Liver (tissue), 3 donors: ENCODE measurements at regions not wholly inside any gene's neighbourhood (a gene's known extent, or its start where the extent isn't known, plus 50 kb on each side); places are given as distances from the start of the nearest gene placed in this dataset.

ENCODE experiments used
- ATF3 ChIP-seq: IDR thresholded peaks from 2 replicates; pipeline ENCODE4 v1.6.1; 2016; ENCODE audit warnings: antibody characterized with exemption
- CTCF ChIP-seq: fragments of 150-350 bp; IDR thresholded peaks from 2 replicates; pipeline ENCODE4 v1.5.1; 2017; ENCODE audit warnings: improper control_type of control experiment, low read depth, low read length; ENCODE audit not compliant: missing input control
- HNF4G ChIP-seq: IDR thresholded peaks from 2 replicates; pipeline ENCODE4 v1.6.1; 2016; ENCODE audit warnings: antibody characterized with exemption
- JUND ChIP-seq, 2 donors: IDR thresholded peaks; 2 replicates each; pipeline ENCODE4 v1.6.1; 2016; ENCODE audit warnings: antibody characterized with exemption in 2 of 2
- MAX ChIP-seq: IDR thresholded peaks from 2 replicates; pipeline ENCODE4 v1.6.1; 2016; ENCODE audit warnings: antibody characterized with exemption
- RAD21 ChIP-seq, 2 donors: IDR thresholded peaks; 2 replicates each; pipeline ENCODE4 v1.6.1; 2016; ENCODE audit warnings: antibody characterized with exemption in 2 of 2, mild to moderate bottlenecking in 2 of 2
- REST ChIP-seq: IDR thresholded peaks from 2 replicates; pipeline ENCODE4 v1.6.1; 2016; ENCODE audit warnings: antibody characterized with exemption, mild to moderate bottlenecking
- TAF1 ChIP-seq: conservative IDR thresholded peaks from 2 replicates; pipeline ENCODE4 v1.6.1; 2016; ENCODE audit warnings: antibody characterized with exemption, mild to moderate bottlenecking
- YY1 ChIP-seq: IDR thresholded peaks from 2 replicates; pipeline ENCODE4 v1.6.1; 2016; ENCODE audit warnings: antibody characterized with exemption, mild to moderate bottlenecking
- donor health status: healthy.
- donor health status: healthy.

- no peak for TF ChIP-seq REST
- no peak for TF ChIP-seq JUND (IDR thresholded peaks at IDR 0.05)
- no peak for TF ChIP-seq RAD21 (IDR thresholded peaks at IDR 0.05)
- TF ChIP-seq MAX = no peak
- TF ChIP-seq CTCF = no peak
- TF ChIP-seq YY1 = no peak
- no peak for TF ChIP-seq TAF1
- TF ChIP-seq HNF4G = no peak
- no peak for TF ChIP-seq ATF3
These were observed 106.5 kb upstream of the FAM9A start for GRCh38 chrX:8907688-8908087.
